AG10803 (cell line): ENCODE measurements at regions not wholly inside any gene's neighbourhood (a gene's known extent, or its start where the extent isn't known, plus 50 kb on each side); places are given as distances from the start of the nearest gene placed in this dataset.

Experiments used
- DNase-seq: peaks from one replicate; pipeline ENCODE4 v3.0.0; 2010; ENCODE audit warnings: low read depth
- H3K4me3 ChIP-seq: 2 replicates; pipeline ENCODE4 v1.5.1; 2011; ENCODE audit warnings: mild to moderate bottlenecking, low read length, control low read depth
- CTCF ChIP-seq: conservative IDR thresholded peaks from 2 replicates; pipeline ENCODE4 v1.5.1; 2011; ENCODE audit warnings: mild to moderate bottlenecking, low read length, control low read depth, inconsistent platforms

GRCh38 chr6:146914489-146915483, 289.4 kb upstream of the STXBP5 start:
- DNase-seq = peak; percentile 96
- no peak for TF ChIP-seq CTCF
- peak overlapping the region; percentile 47 for H3K4me3 ChIP-seq

- TF ChIP-seq CTCF = no peak
- peak; percentile 48 for DNase-seq
- peak overlapping the region; percentile 47 for H3K4me3 ChIP-seq
Measured at GRCh38 chr6:146915671-146916127, 288.5 kb upstream of the STXBP5 start.

- DNase-seq = no peak
- TF ChIP-seq CTCF = no peak
- H3K4me3 ChIP-seq = no peak overlapping the region
Measured at GRCh38 chr6:146916435-146917025, 287.7 kb upstream of the STXBP5 start.

- H3K4me3 ChIP-seq = no peak overlapping the region
- TF ChIP-seq CTCF = no peak
- DNase-seq = no peak
Measured at GRCh38 chr6:146917182-146917581, 287.0 kb upstream of the STXBP5 start.

GRCh38 chr6:146917979-146918378, 286.2 kb upstream of the STXBP5 start:
- DNase-seq = no peak
- TF ChIP-seq CTCF = no peak
- H3K4me3 ChIP-seq = no peak overlapping the region

- no peak for TF ChIP-seq CTCF
- no peak for DNase-seq
- no peak overlapping the region for H3K4me3 ChIP-seq
Measured at GRCh38 chr6:146919017-146919416, 285.2 kb upstream of the STXBP5 start.
